ENCODE measurements at regions not wholly inside any gene's neighbourhood (a gene's known extent, or its start where the extent isn't known, plus 50 kb on each side); places are given as distances from the start of the nearest gene placed in this dataset.

DNA sequence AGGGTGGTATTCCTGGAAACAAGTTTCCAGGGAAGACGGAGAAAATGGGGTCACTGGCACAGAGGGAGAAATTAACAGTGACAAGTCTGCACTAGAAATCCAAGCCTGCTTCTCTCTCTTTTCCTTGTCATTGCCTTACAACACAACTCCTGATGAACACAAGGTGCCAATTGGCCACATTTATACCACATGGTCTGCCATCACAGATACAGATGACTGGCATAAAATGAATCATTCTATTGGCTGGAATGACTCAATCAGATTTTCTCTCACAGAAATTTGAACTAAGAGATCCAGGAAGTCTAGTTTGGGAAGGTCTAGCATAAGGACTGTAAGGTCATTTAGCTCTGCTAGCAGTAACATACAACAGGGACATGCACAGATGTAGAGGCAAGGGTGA, 190.3 kb downstream of the LINC00237 start:
- ATAC-seq (no peak), DNase-seq (no peak)
- no peaks in the 10 kb centered on the region for H3K27me3 ChIP-seq
- H3K9me3 ChIP-seq = peaks cover 12% of the 10 kb centered on the region
- H3K27ac ChIP-seq = no peak overlapping the region
- no peaks in the 10 kb centered on the region for H3K4me1 ChIP-seq
- no peak overlapping the region for H3K4me3 ChIP-seq
- TF ChIP-seq, protein P1, sequence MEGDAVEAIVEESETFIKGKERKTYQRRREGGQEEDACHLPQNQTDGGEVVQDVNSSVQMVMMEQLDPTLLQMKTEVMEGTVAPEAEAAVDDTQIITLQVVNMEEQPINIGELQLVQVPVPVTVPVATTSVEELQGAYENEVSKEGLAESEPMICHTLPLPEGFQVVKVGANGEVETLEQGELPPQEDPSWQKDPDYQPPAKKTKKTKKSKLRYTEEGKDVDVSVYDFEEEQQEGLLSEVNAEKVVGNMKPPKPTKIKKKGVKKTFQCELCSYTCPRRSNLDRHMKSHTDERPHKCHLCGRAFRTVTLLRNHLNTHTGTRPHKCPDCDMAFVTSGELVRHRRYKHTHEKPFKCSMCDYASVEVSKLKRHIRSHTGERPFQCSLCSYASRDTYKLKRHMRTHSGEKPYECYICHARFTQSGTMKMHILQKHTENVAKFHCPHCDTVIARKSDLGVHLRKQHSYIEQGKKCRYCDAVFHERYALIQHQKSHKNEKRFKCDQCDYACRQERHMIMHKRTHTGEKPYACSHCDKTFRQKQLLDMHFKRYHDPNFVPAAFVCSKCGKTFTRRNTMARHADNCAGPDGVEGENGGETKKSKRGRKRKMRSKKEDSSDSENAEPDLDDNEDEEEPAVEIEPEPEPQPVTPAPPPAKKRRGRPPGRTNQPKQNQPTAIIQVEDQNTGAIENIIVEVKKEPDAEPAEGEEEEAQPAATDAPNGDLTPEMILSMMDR (IDR thresholded peaks at IDR 0.05) = no peak
- no peaks in the 10 kb centered on the region for H3K36me3 ChIP-seq
- intact Hi-C loops (cut with DNase I) = no loop called here

DNA sequence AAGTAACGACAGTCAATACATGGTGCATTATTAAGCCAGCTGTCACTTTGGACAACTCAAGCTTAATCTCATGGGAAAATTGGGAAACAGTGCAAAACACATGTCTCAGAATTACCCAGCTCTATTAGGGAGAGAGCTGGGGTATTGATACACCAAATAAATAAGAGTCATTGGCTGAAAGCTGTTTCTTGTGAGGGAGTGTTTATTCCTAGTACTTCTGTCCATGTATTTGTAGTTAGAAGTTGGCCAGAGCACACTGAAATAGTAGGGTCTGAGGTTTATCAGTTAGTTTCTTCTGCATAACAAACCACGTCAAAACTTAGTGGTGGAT, 192.0 kb upstream of the RALGAPA2 start:
- Histone ChIP-seq H3K4me3 (no peak overlapping the region), H3K9me3 (no peaks in the 10 kb centered on the region), H3K27me3 (peaks cover 5% of the 10 kb centered on the region), H3K4me1 (no peaks in the 10 kb centered on the region), H3K36me3 (no peaks in the 10 kb centered on the region), H3K27ac (no peak overlapping the region)
- DNase-seq = no peak
- no peak for ATAC-seq
- TF ChIP-seq, protein P1 (IDR thresholded peaks at IDR 0.05) = no peak
- intact Hi-C loops (cut with DNase I) = no loop called here

DNA sequence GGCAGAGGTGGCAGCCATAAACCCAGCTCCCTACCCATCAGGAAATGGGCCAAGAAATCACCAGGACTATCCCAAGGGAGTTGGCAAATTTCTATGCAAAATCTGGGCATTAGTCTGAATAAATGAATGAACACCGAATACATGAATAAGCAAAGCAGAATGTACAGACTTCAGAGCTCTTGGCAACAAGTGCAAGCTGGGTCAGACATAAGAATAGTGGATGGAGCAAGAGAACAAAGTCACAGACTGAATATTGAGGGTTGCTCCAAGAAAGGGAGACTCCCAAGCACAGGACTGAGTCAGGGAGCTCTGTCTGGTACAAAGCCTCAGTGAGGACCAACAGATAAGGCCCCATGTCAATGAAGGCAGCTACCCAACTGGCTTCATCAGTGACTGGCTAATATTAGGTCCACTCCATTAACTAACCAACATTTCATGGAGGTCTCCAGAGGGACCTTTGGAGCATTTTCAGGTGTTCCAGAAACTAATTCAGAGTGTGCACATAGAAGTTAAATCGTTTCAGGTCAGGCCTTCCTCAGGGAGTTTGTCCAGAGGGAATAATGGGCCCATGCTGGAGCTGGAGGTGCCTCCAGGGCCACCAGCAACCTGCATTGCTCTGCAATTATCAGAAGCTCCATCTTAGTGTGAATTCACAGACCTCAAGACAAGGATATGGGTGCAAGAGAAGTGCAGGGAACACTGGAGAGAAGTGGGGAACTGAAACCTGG, 191.5 kb upstream of the RALGAPA2 start:
- TF ChIP-seq, protein P1 (IDR thresholded peaks at IDR 0.05) = no peak
- Histone ChIP-seq H3K36me3 (no peaks in the 10 kb centered on the region), H3K4me1 (no peaks in the 10 kb centered on the region), H3K27ac (no peak overlapping the region), H3K4me3 (no peak overlapping the region), H3K9me3 (no peaks in the 10 kb centered on the region), H3K27me3 (peaks cover 5% of the 10 kb centered on the region)
- ATAC-seq (no peak), DNase-seq (no peak)
- intact Hi-C loops (cut with DNase I) = no loop called here

DNA sequence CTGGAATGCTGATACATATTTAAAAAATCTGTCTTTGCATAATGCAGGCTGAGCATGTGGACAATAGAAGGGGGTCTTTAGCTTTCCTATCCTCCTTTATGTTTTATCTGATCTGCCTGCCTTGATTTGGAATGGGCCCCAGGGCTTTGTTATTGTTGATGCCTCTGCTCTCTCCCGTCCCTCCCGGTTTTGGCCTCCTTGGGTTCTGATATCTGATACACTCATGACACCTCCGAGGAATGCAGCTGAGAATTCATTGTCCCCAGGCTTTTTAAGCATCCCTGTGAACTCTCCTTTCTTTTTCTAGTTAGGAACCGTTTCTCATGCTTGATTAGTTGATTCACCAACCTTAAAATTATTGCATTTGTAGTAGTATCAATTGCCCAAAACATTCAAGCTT, 185.5 kb upstream of the RALGAPA2 start:
- ATAC-seq (no peak), DNase-seq (no peak)
- Histone ChIP-seq H3K27ac (no peak overlapping the region), H3K9me3 (no peaks in the 10 kb centered on the region), H3K27me3 (no peaks in the 10 kb centered on the region), H3K4me3 (no peak overlapping the region), H3K36me3 (no peaks in the 10 kb centered on the region), H3K4me1 (no peaks in the 10 kb centered on the region)
- intact Hi-C loops (cut with DNase I) = no loop called here
- TF ChIP-seq, protein P1 (IDR thresholded peaks at IDR 0.05) = no peak

DNA sequence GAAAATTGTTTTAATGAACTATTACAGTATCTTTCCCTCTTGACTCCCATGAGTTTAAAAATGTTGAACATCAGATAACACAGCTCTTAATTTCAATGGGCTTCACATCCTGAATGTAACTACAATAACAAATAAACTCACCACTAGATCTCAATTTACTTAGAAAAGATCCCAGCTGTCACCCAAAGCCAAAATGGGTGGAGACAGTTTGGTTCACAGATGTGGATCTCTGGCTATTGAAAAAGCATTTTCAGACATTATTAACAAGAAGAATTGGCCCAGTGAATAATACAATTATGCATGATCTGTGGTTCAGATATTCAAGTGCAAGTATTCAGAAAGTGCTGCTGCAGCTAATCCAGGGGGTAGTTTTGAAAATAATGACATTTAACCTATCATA, 184.7 kb upstream of the RALGAPA2 start:
- H3K4me3 ChIP-seq = no peak overlapping the region
- intact Hi-C loops (cut with DNase I) = no loop called here
- no peak for ATAC-seq
- DNase-seq = no peak
- no peaks in the 10 kb centered on the region for H3K36me3 ChIP-seq
- no peaks in the 10 kb centered on the region for H3K4me1 ChIP-seq
- no peaks in the 10 kb centered on the region for H3K9me3 ChIP-seq
- H3K27me3 ChIP-seq = no peaks in the 10 kb centered on the region
- H3K27ac ChIP-seq = no peak overlapping the region
- TF ChIP-seq, protein P1 (IDR thresholded peaks at IDR 0.05) = no peak

DNA sequence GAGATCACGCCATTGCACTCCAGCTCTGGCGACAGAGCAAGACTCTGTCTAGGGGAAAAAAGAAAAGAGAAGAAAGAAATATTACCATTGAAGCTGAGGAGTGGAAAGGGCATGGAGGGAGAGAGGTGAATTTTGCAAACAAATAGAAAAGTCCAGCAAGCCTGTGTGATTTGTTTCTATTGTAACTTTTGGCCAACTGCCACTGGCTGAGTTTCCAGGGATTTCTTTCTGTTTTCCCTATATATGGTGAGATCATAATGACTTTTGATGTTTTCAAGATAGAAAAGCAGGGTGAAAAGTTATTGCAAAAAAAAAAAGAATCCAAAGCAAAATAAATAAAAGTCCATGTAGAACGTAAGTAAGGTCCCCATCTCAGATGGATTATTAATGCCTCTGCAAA, 184.2 kb upstream of the RALGAPA2 start:
- no peak for DNase-seq
- Histone ChIP-seq H3K36me3 (no peaks in the 10 kb centered on the region), H3K4me1 (no peaks in the 10 kb centered on the region), H3K27ac (no peak overlapping the region), H3K9me3 (no peaks in the 10 kb centered on the region), H3K27me3 (no peaks in the 10 kb centered on the region), H3K4me3 (no peak overlapping the region)
- TF ChIP-seq, protein P1 (IDR thresholded peaks at IDR 0.05) = no peak
- intact Hi-C loops (cut with DNase I) = no loop called here
- ATAC-seq = no peak

All from upper lobe of right lung (tissue), 1 donor.